Neural progenitor cell (in vitro differentiated cells): ENCODE measurements at regions not wholly inside any gene's neighbourhood (a gene's known extent, or its start where the extent isn't known, plus 50 kb on each side); places are given as distances from the start of the nearest gene placed in this dataset.

Experiments
- DNase-seq: peaks from one replicate; pipeline ENCODE4 v3.0.0-alpha.2; 2016; ENCODE audit warnings: low spot score
- H2AFZ ChIP-seq: fragments of 200-600 bp; sonication (generic); replicated peaks from 2 replicates; pipeline ENCODE4 v1.6.1; 2016; ENCODE audit warnings: antibody characterized with exemption
- H3F3A ChIP-seq: fragments of 200-600 bp; sonication (generic); 2 replicates; pipeline ENCODE4 v1.6.1; 2016; ENCODE audit warnings: antibody characterized with exemption, low read depth
- H3K27ac ChIP-seq: fragments of 200-600 bp; sonication (generic); 2 replicates; pipeline ENCODE4 v1.5.1; 2016; ENCODE audit warnings: mild to moderate bottlenecking
- H3K27me3 ChIP-seq: fragments of 200-600 bp; sonication (generic); 2 replicates; pipeline ENCODE4 v1.6.1; 2016; ENCODE audit warnings: mild to moderate bottlenecking, moderate library complexity
- H3K36me3 ChIP-seq: fragments of 200-600 bp; sonication (generic); 2 replicates; pipeline ENCODE4 v1.5.1; 2016
- H3K4me1 ChIP-seq: fragments of 200-600 bp; sonication (generic); 2 replicates; pipeline ENCODE4 v1.6.1; 2016; ENCODE audit warnings: mixed run types
- H3K4me2 ChIP-seq: fragments of 200-600 bp; sonication (generic); 2 replicates; pipeline ENCODE4 v1.6.1; 2016
- H3K4me3 ChIP-seq: fragments of 200-600 bp; sonication (generic); 2 replicates; pipeline ENCODE4 v1.5.1; 2016
- H3K79me2 ChIP-seq: fragments of 200-600 bp; sonication (generic); 2 replicates; pipeline ENCODE4 v1.6.1; 2016; ENCODE audit warnings: low read depth
- H3K9ac ChIP-seq: fragments of 200-600 bp; sonication (generic); 2 replicates; pipeline ENCODE4 v1.6.1; 2016
- H3K9me3 ChIP-seq: fragments of 200-600 bp; sonication (generic); 2 replicates; pipeline ENCODE4 v1.5.1; 2016; ENCODE audit warnings: low read depth
- H4K20me1 ChIP-seq: fragments of 200-600 bp; sonication (generic); 2 replicates; pipeline ENCODE4 v1.6.1; 2016; ENCODE audit warnings: low read depth
- H3K27ac Mint-ChIP-seq: 3 replicates; pipeline ENCODE4 v1.8.0; 2021; ENCODE audit warnings: mixed read lengths
- H3K27me3 Mint-ChIP-seq: 2 replicates; pipeline ENCODE4 v1.8.0; 2022; ENCODE audit warnings: low read depth, mild to moderate bottlenecking, inconsistent platforms, moderate library complexity, mixed read lengths; ENCODE audit not compliant: insufficient read depth
- H3K36me3 Mint-ChIP-seq: 3 replicates; pipeline ENCODE4 v1.8.0; 2021; ENCODE audit warnings: mixed read lengths
- H3K4me1 Mint-ChIP-seq: 3 replicates; pipeline ENCODE4 v1.8.0; 2021; ENCODE audit warnings: mixed read lengths
- H3K4me3 Mint-ChIP-seq: 3 replicates; pipeline ENCODE4 v1.8.0; 2021; ENCODE audit warnings: mild to moderate bottlenecking, moderate library complexity, mixed read lengths
- H3K9me3 Mint-ChIP-seq: 3 replicates; pipeline ENCODE4 v1.8.0; 2020; ENCODE audit warnings: mixed read lengths
- CTCF ChIP-seq: fragments of 200-600 bp; sonication (generic); IDR thresholded peaks from 2 replicates; pipeline ENCODE4 v1.5.1; 2017; ENCODE audit warnings: antibody characterized with exemption, mild to moderate bottlenecking
- EZH2 ChIP-seq: fragments of 200-600 bp; sonication (generic); IDR thresholded peaks from 2 replicates; pipeline ENCODE4 v1.6.1; 2017; ENCODE audit warnings: antibody characterized with exemption, mild to moderate bottlenecking, moderate library complexity
- EZH2phosphoT487 ChIP-seq: fragments of 200-600 bp; sonication (generic); IDR thresholded peaks from 2 replicates; pipeline ENCODE4 v1.6.1; 2017; ENCODE audit warnings: antibody characterized with exemption

GRCh38 chr1:204736836-204737235 is 51.3 kb upstream of the LRRN2 start:
- H4K20me1 ChIP-seq: no peaks in the 10 kb centered on the region
- Mint-ChIP-seq H3K4me3 (no peak overlapping the region), H3K27me3 (peaks cover 5% of the 10 kb centered on the region), H3K27ac (no peak overlapping the region), H3K4me1 (peaks cover 3% of the 10 kb centered on the region), H3K9me3 (peaks cover 17% of the 10 kb centered on the region), H3K36me3 (peaks cover 2% of the 10 kb centered on the region)
- DNase-seq: no peak
- no peaks in the 10 kb centered on the region for H3K79me2 ChIP-seq
- H3F3A ChIP-seq: no peaks in the 10 kb centered on the region
- H3K27ac ChIP-seq: no peak overlapping the region
- no peak overlapping the region for H3K4me2 ChIP-seq
- H2AFZ ChIP-seq: no peak overlapping the region
- peaks cover 6% of the 10 kb centered on the region for H3K4me1 ChIP-seq
- TF ChIP-seq EZH2 (no peak), EZH2phosphoT487 (no peak), CTCF (no peak)
- no peak overlapping the region for H3K4me3 ChIP-seq
- no peaks in the 10 kb centered on the region for H3K36me3 ChIP-seq
- no peak overlapping the region for H3K9ac ChIP-seq
- peaks cover 7% of the 10 kb centered on the region for H3K27me3 ChIP-seq
- peaks cover 17% of the 10 kb centered on the region for H3K9me3 ChIP-seq

- H3K79me2 ChIP-seq: no peaks in the 10 kb centered on the region
- H3K4me3 ChIP-seq: no peak overlapping the region
- H3K27me3 ChIP-seq: peaks cover 4% of the 10 kb centered on the region
- no peaks in the 10 kb centered on the region for H3K4me1 ChIP-seq
- no peak for TF ChIP-seq CTCF
- Mint-ChIP-seq H3K27ac (no peak overlapping the region), H3K36me3 (peaks cover 2% of the 10 kb centered on the region), H3K4me3 (no peak overlapping the region), H3K9me3 (peaks cover 17% of the 10 kb centered on the region), H3K27me3 (peaks cover 6% of the 10 kb centered on the region), H3K4me1 (peaks cover 2% of the 10 kb centered on the region)
- no peaks in the 10 kb centered on the region for H3F3A ChIP-seq
- no peak for DNase-seq
- H3K36me3 ChIP-seq: no peaks in the 10 kb centered on the region
- H3K27ac ChIP-seq: no peak overlapping the region
- no peak overlapping the region for H3K4me2 ChIP-seq
- H4K20me1 ChIP-seq: no peaks in the 10 kb centered on the region
- no peak overlapping the region for H3K9ac ChIP-seq
- H2AFZ ChIP-seq: no peak overlapping the region
- H3K9me3 ChIP-seq: peaks cover 17% of the 10 kb centered on the region
Measured at GRCh38 chr1:204738506-204738905, 53.0 kb upstream of the LRRN2 start.

GRCh38 chr1:204740354-204740753 is 54.8 kb upstream of the LRRN2 start:
- H3K36me3 Mint-ChIP-seq: peaks cover 2% of the 10 kb centered on the region
- H3K4me3 Mint-ChIP-seq: no peak overlapping the region
- no peak overlapping the region for H3K27ac Mint-ChIP-seq
- Histone ChIP-seq H4K20me1 (no peaks in the 10 kb centered on the region), H3K9ac (no peak overlapping the region), H3K9me3 (peaks cover 17% of the 10 kb centered on the region), H3K4me2 (no peak overlapping the region), H3K36me3 (no peaks in the 10 kb centered on the region), H3K79me2 (no peaks in the 10 kb centered on the region), H3K4me3 (no peak overlapping the region), H3K27ac (no peak overlapping the region), H3K27me3 (peaks cover 4% of the 10 kb centered on the region), H2AFZ (no peak overlapping the region), H3K4me1 (no peaks in the 10 kb centered on the region), H3F3A (no peaks in the 10 kb centered on the region)
- H3K4me1 Mint-ChIP-seq: peaks cover 3% of the 10 kb centered on the region
- peaks cover 17% of the 10 kb centered on the region for H3K9me3 Mint-ChIP-seq
- TF ChIP-seq EZH2 (no peak), EZH2phosphoT487 (no peak), CTCF (no peak)
- no peak for DNase-seq
- H3K27me3 Mint-ChIP-seq: peaks cover 3% of the 10 kb centered on the region

GRCh38 chr1:204741440-204741839 is 55.9 kb upstream of the LRRN2 start:
- Histone ChIP-seq H3K4me3 (no peak overlapping the region), H3K36me3 (no peaks in the 10 kb centered on the region), H3K27ac (no peak overlapping the region), H3F3A (no peaks in the 10 kb centered on the region), H3K4me2 (no peak overlapping the region), H4K20me1 (no peaks in the 10 kb centered on the region), H3K9me3 (peaks cover 17% of the 10 kb centered on the region), H3K4me1 (no peaks in the 10 kb centered on the region), H3K27me3 (peaks cover 4% of the 10 kb centered on the region), H3K79me2 (no peaks in the 10 kb centered on the region), H2AFZ (no peak overlapping the region), H3K9ac (no peak overlapping the region)
- Mint-ChIP-seq H3K27ac (no peak overlapping the region), H3K4me3 (no peak overlapping the region), H3K9me3 (peaks cover 17% of the 10 kb centered on the region), H3K27me3 (peaks cover 4% of the 10 kb centered on the region), H3K36me3 (peaks cover 2% of the 10 kb centered on the region), H3K4me1 (peaks cover 3% of the 10 kb centered on the region)
- DNase-seq: no peak
- no peak for TF ChIP-seq EZH2
- TF ChIP-seq EZH2phosphoT487: no peak
- no peak for TF ChIP-seq CTCF
